ENCODE measurements at regions not wholly inside any gene's neighbourhood (a gene's known extent, or its start where the extent isn't known, plus 50 kb on each side); places are given as distances from the start of the nearest gene placed in this dataset.

DNA sequence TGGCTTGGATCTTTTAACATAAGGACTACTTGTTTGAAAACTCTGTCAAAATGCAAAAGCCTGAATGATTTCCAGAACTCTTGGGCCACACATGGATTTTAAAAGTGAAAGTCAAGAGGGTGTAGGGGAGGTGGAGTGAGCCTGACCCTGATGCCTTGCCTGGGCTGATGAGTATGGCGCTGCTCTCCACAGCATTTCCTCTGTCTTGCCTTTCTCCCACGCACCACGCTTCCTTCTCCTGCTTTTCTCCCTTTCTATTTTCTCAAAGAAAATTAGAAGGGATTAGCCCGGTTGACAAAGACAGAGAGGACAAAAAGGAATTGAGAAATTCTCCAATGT, 207.0 kb upstream of the CCDC68 start:
- in situ Hi-C loops (cut with HindIII; ENCODE audit: low pct_unique_long_range_greater_than_20kb, low sequenced_read_pairs) = no loop called here
- TF ChIP-seq JUND (IDR thresholded peaks at IDR 0.05; ENCODE audit: low read depth) = no peak
- DNase-seq (ENCODE audit: low read depth in 1 of 2, low spot score in 1 of 2) = no peak

DNA sequence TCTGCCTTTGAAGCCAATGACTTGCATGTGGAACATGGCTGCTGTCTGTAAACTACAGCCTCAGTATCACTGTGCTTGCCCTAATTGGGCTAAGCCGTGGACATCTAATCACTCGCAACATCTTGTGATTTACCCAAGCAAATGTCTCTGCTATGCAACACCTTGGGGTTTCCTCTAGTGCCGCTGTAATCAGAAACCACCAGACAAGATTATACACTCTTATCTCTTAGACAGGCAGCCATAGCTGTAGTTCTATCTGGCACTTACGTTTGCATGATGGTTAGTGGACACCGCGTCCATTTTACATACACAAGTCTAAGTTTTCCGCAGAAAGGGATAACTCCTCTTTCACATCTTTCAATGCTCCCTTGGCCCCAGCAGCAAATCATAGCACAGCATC, 204.3 kb upstream of the CCDC68 start:
- DNase-seq (ENCODE audit: low read depth in 1 of 2, low spot score in 1 of 2) = no peak
- TF ChIP-seq JUND (IDR thresholded peaks at IDR 0.05; ENCODE audit: low read depth) = no peak
- in situ Hi-C loops (cut with HindIII; ENCODE audit: low pct_unique_long_range_greater_than_20kb, low sequenced_read_pairs) = no loop called here

DNA sequence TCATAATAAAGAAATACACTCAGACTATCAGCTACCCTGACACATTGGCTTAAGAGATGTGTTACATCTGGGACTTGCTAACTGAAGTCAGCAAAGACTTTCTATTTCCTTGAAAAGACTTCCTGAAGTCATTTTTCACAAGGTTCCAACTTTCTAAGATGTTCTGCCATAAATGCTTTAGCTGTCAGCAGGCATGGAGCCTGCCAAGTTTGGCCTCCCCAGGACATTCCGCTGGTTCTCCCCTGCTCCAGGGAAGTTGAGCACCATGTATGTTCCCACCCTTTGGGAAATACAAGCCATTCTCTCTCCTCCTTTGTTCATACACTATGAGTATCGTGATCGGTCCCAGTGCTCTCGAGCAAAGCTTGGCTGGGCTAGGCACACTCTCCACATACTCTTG, 202.7 kb upstream of the CCDC68 start:
- DNase-seq (ENCODE audit: low read depth in 1 of 2, low spot score in 1 of 2) = no peak
- TF ChIP-seq JUND (IDR thresholded peaks at IDR 0.05; ENCODE audit: low read depth) = no peak
- in situ Hi-C loops (cut with HindIII; ENCODE audit: low pct_unique_long_range_greater_than_20kb, low sequenced_read_pairs) = no loop called here

DNA sequence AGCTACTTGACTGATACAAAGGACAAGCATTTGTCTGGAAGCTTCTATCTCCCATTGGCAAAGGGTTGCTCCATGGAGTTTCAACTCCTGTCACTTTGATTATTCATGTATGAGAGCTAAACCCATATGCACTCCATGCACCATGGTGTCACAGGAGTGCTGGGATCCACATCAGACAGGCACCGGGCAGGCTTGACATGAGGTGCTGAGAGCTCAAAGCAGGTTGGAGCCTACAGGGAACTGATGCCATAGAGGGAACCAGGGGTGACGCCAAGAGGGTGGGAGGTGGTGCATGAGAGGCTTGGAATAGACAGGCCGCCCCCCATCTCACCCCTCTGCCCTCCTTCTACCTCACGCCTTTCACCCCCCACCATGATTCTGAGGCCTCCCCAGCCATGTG, 199.8 kb upstream of the CCDC68 start:
- TF ChIP-seq JUND (IDR thresholded peaks at IDR 0.05; ENCODE audit: low read depth) = no peak
- in situ Hi-C loops (cut with HindIII; ENCODE audit: low pct_unique_long_range_greater_than_20kb, low sequenced_read_pairs) = no loop called here
- no peak for DNase-seq (ENCODE audit: low read depth in 1 of 2, low spot score in 1 of 2)

DNA sequence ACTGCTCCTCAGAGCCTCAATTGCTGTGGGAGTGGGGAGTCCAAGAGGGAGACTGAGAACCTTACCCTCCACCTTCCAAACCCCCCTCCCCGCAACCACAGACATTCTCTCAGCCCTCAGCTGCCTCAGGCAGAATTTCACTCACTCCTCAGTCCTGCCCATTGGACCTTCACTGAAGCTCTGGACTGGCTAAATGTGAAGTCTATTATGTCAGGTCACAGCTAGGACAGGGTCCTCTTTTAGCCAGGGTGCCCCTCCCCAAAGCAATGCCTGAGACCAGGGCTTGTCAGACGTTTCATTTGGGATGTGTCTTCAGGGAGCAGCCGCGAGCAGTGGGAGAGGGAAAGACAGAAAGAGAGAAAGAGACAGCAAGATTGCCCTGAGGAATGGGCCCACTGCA, 199.3 kb upstream of the CCDC68 start:
- no peak for TF ChIP-seq JUND (IDR thresholded peaks at IDR 0.05; ENCODE audit: low read depth)
- in situ Hi-C loops (cut with HindIII; ENCODE audit: low pct_unique_long_range_greater_than_20kb, low sequenced_read_pairs) = no loop called here
- DNase-seq (ENCODE audit: low read depth in 1 of 2, low spot score in 1 of 2) = no peak

DNA sequence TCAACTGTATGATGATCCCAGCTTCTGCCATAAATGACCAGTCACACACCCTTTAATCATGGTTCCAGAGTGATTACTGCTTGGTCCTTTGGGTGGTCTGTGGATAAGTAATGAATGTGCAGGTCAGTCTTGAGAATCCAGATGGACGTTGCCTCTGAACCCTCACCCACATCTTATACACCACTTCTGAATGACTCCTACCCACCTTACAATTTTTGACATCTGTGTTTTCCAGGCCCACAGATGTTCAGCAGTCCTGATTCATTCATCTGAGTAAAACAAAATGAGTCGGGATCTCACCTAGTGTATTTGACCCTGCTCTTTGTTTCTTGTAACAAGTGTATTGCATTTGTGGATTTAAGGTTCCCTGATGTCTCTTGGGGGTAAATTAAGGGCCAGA, 194.1 kb upstream of the CCDC68 start:
- in situ Hi-C loops (cut with HindIII; ENCODE audit: low pct_unique_long_range_greater_than_20kb, low sequenced_read_pairs) = no loop called here
- no peak for TF ChIP-seq JUND (IDR thresholded peaks at IDR 0.05; ENCODE audit: low read depth)
- no peak for DNase-seq (ENCODE audit: low read depth in 1 of 2, low spot score in 1 of 2)

DNA sequence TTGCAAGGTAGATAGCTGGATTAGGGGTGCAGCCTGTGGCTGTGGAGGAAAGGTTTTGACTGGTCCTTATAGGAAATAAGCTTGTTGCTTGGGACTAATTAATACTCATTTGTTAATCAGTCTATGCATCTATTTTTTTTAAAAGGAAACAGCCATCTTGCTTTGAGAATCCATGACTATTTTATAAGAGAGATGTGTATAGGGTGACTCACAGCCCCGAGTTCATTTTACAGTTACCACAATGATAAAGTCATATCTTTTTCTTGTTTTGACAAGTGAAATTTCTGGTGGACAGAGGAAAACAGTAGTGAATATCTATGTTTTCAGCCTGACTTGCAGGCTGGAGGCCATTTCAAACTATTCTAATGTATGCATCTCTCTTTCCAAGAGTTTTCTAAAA, 193.5 kb upstream of the CCDC68 start:
- in situ Hi-C loops (cut with HindIII; ENCODE audit: low pct_unique_long_range_greater_than_20kb, low sequenced_read_pairs) = no loop called here
- no peak for DNase-seq (ENCODE audit: low read depth in 1 of 2, low spot score in 1 of 2)
- no peak for TF ChIP-seq JUND (IDR thresholded peaks at IDR 0.05; ENCODE audit: low read depth)

DNA sequence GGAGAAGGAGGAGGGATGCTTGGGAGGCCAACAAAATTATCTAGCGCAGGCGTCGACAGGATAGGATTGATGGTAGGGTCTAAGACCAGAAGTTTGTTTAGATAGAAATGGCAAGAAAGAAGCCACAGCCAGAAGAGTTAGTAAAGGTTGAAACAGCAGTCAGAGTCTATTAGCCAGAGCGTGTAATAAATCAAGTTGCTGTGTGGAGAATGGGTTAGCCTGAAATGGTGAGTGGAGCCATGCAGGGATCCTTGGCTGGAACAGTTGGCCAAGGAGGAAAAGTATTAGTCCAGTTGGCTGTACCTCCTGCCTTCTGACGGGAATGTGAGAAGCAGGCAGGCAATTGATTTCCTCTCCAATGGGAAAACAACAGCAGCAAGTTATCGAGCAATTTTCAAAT, 190.7 kb upstream of the CCDC68 start:
- TF ChIP-seq JUND (IDR thresholded peaks at IDR 0.05; ENCODE audit: low read depth) = no peak
- no peak for DNase-seq (ENCODE audit: low read depth in 1 of 2, low spot score in 1 of 2)
- in situ Hi-C loops (cut with HindIII; ENCODE audit: low pct_unique_long_range_greater_than_20kb, low sequenced_read_pairs) = no loop called here

DNA sequence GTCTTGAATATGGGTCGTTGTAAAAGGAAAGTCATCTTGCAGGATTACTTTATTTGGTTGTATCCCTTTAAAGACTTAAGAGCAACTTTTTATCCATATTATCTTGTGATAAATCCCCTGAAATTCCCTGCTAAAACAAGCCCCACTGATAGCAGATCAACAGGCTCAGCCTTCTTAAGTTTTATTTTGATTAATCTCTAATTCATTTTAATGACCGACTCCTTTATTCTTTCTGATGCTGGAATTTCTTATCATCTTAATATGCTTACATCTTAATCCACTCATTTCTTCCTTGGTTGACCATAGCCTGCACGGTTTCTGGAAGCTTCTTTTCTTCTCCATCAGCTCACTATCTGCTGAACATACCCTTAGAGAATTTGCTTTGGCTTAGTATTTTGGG, 188.5 kb upstream of the CCDC68 start:
- no peak for TF ChIP-seq JUND (IDR thresholded peaks at IDR 0.05; ENCODE audit: low read depth)
- in situ Hi-C loops (cut with HindIII; ENCODE audit: low pct_unique_long_range_greater_than_20kb, low sequenced_read_pairs) = no loop called here
- no peak for DNase-seq (ENCODE audit: low read depth in 1 of 2, low spot score in 1 of 2)

DNA sequence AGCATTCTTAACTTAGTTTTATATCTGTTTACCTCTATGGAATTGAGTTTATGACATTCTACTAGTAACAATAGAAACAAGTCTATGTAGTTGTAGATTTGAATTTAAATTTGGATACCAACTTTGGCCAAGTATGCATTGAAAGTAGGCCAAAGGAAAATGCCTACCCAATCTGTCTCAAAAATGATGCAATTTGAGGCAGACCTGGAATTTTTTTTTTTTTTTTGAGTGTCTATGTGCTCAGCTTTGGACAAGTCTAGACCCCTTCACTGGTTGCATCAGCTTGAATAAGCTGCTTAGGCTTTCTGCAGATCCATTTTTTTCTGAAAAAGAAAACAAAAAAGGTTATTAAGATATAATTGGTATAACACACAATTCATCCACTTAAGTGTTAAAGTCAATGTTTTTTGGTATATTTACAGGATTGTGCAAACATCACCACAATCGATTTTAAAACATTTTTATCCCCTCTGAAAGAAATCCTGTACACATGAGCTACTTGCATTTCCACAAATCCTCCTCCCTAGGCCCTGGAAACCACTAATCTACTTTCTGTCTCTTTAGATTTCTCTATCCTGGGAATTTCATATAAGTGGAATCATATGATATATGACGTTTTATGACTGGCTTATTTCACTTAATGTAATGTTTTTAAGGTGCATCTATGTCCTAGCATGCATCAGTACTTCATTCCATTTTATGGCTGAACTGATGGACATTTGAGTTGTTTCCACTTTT, 185.1 kb upstream of the CCDC68 start:
- in situ Hi-C loops (cut with HindIII; ENCODE audit: low pct_unique_long_range_greater_than_20kb, low sequenced_read_pairs) = no loop called here
- no peak for TF ChIP-seq JUND (IDR thresholded peaks at IDR 0.05; ENCODE audit: low read depth)
- DNase-seq (ENCODE audit: low read depth in 1 of 2, low spot score in 1 of 2) = no peak

DNA sequence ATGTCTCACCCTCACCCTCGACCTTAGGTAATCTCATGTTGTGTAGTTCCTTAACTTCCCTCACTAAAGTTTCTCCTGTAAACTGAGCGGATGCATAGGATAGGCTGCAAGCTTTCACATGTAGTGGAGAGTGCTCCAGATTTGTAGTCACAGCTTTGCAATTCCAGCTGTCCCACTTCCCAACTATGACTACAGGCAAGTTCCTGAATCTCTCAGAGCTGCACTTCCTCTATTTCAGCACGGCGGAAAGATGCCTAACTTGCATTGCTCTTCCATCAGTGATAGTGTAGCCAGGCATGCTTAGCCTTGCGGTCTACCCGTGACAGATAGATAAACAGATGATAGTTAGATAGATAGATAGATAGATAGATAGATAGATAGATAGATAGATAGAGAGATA, 183.1 kb upstream of the CCDC68 start:
- DNase-seq (ENCODE audit: low read depth in 1 of 2, low spot score in 1 of 2) = no peak
- in situ Hi-C loops (cut with HindIII; ENCODE audit: low pct_unique_long_range_greater_than_20kb, low sequenced_read_pairs) = no loop called here

DNA sequence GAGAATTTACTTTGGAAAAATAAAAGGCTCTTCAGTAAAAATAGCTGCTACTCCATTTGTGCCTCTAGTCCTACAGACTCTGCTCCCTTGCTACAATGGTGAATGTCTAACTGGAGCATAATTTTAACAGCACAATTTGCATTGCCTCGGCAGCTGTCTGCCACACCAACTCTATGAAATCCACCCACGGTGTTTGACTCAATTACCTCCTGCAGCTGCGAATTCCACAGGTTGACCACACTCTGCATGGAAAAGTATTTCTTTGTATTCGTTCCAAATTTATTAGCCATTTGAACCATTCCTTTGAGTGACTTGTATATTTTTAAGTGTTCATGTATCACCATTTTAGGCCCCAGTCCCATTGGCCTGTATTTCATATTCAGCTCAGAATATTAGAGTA, 182.1 kb upstream of the CCDC68 start:
- DNase-seq (ENCODE audit: low read depth in 1 of 2, low spot score in 1 of 2) = no peak
- in situ Hi-C loops (cut with HindIII; ENCODE audit: low pct_unique_long_range_greater_than_20kb, low sequenced_read_pairs) = no loop called here
- no peak for TF ChIP-seq JUND (IDR thresholded peaks at IDR 0.05; ENCODE audit: low read depth)

More for the DNA sequence above, 183.1 kb upstream of the CCDC68 start:
- TF ChIP-seq JUND (IDR thresholded peaks at IDR 0.05; ENCODE audit: low read depth) = no peak

DNA sequence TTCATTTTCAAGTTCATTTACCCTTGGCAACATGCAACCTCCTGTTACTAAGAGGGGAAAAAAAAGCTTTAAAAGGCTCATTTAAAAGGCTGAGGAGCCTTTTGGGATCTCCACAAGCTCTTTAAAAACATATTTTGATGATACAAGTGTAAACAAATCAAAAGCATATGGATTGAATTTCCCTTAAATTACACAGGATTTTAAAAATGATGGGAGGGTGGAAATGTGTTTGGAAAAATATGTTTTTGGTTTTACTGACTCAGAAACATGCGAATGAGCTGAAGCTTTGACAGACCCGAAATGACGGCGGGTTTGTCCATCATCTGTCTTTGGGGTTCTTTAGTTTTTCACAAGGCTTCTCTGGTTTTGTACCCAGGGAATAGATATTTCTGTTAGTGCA, 180.6 kb upstream of the CCDC68 start:
- no peak for DNase-seq (ENCODE audit: low read depth in 1 of 2, low spot score in 1 of 2)
- no peak for TF ChIP-seq JUND (IDR thresholded peaks at IDR 0.05; ENCODE audit: low read depth)
- in situ Hi-C loops (cut with HindIII; ENCODE audit: low pct_unique_long_range_greater_than_20kb, low sequenced_read_pairs) = no loop called here

DNA sequence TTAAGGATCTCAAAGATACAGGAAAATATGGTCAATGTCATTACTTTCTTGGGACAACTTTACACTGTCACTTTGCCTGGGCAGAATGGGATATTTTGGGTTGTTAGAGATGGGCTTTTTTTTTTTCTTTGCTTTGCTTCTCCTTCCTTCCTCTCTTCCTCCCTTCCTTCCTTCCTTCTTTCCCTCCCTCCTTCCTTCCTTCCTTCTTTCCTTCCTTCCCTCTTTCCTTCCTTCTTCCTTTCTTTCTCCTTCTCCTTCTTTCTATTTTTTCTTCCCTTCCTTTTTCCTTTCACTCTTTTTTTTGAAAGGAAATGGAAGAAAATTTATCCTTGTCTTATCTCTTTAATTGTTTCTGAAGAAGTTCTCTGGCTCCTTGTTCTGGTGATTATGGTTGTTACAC, 180.0 kb upstream of the CCDC68 start:
- in situ Hi-C loops (cut with HindIII; ENCODE audit: low pct_unique_long_range_greater_than_20kb, low sequenced_read_pairs) = no loop called here
- no peak for DNase-seq (ENCODE audit: low read depth in 1 of 2, low spot score in 1 of 2)
- TF ChIP-seq JUND (IDR thresholded peaks at IDR 0.05; ENCODE audit: low read depth) = no peak
